ENCODE measurements at regions not wholly inside any gene's neighbourhood (a gene's known extent, or its start where the extent isn't known, plus 50 kb on each side); places are given as distances from the start of the nearest gene placed in this dataset.

GRCh38 chr16:86327321-86327720 is 183.0 kb upstream of the FOXF1 start:
- CTCF ChIA-PET = no interaction called here
- TF ChIP-seq CTCF (IDR thresholded peaks at IDR 0.05; ENCODE audit: control extremely low read depth, extremely low read depth, low read depth, missing control alignments) = no peak

GRCh38 chr16:86330906-86331305 is 179.4 kb upstream of the FOXF1 start:
- POLR2A ChIA-PET = no interaction called here
- no peak for TF ChIP-seq CTCF (IDR thresholded peaks at IDR 0.05; ENCODE audit: control extremely low read depth, extremely low read depth, low read depth, missing control alignments)
- CTCF ChIA-PET = no interaction called here
- DNase-seq (ENCODE audit: extremely low spot score) = no peak

More at GRCh38 chr16:86327321-86327720, 183.0 kb upstream of the FOXF1 start:
- POLR2A ChIA-PET = no interaction called here
- no peak for DNase-seq (ENCODE audit: extremely low spot score)

GRCh38 chr16:86334079-86334635 is 176.2 kb upstream of the FOXF1 start:
- POLR2A ChIA-PET = no interaction called here
- TF ChIP-seq CTCF (IDR thresholded peaks at IDR 0.05; ENCODE audit: control extremely low read depth, extremely low read depth, low read depth, missing control alignments) = no peak
- DNase-seq (ENCODE audit: extremely low spot score) = no peak
- CTCF ChIA-PET = no interaction called here

GRCh38 chr16:86335266-86336172 is 174.8 kb upstream of the FOXF1 start:
- TF ChIP-seq CTCF (IDR thresholded peaks at IDR 0.05; ENCODE audit: control extremely low read depth, extremely low read depth, low read depth, missing control alignments) = no peak
- CTCF ChIA-PET = no interaction called here
- POLR2A ChIA-PET = no interaction called here
- no peak for DNase-seq (ENCODE audit: extremely low spot score)

GRCh38 chr16:86337138-86337537 is 173.2 kb upstream of the FOXF1 start:
- POLR2A ChIA-PET = no interaction called here

More at GRCh38 chr16:86337138-86337537, 173.2 kb upstream of the FOXF1 start:
- CTCF ChIA-PET = interaction anchor here (1.8 kb wide), 1 partner anchor 183 kb away, joined by 4 read pairs; no protein-coding TSS in a partner anchor
- TF ChIP-seq CTCF (IDR thresholded peaks at IDR 0.05; ENCODE audit: control extremely low read depth, extremely low read depth, low read depth, missing control alignments) = no peak
- DNase-seq (ENCODE audit: extremely low spot score) = no peak
